Urothelium cell line (cell line): ENCODE measurements at regions not wholly inside any gene's neighbourhood (a gene's known extent, or its start where the extent isn't known, plus 50 kb on each side); places are given as distances from the start of the nearest gene placed in this dataset.

Experiments used
- DNase-seq: peaks from one replicate; pipeline ENCODE4 v3.0.0; 2011; ENCODE audit warnings: low spot score, mixed read lengths
- FAIRE-seq: peaks from 2 replicates; lab custom pipeline; 2011; peaks lifted over from hg19 to GRCh38; lab: Jason Lieb, UNC

DNA sequence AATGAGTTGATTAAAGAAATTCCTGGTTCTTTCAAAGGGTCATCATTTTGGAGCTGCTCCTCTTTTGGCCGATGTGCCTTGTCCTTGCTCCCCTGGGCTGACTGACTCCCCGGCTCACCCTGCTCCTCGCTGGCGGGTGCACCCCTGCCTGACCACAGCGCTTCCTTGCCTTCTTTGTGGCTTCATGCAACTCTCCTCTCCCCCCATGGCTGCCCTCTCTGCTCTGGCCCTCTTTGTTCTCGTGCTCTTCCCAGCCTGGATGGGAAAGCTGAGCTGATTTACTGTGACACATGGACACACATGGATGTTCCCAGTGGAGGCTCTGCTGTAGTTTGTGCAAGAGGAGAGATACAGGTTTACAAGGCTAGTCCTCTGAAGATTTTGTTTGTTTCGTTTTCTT is 234.6 kb downstream of the HAUS1 start:
- FAIRE-seq (no peak), DNase-seq (no peak)

DNA sequence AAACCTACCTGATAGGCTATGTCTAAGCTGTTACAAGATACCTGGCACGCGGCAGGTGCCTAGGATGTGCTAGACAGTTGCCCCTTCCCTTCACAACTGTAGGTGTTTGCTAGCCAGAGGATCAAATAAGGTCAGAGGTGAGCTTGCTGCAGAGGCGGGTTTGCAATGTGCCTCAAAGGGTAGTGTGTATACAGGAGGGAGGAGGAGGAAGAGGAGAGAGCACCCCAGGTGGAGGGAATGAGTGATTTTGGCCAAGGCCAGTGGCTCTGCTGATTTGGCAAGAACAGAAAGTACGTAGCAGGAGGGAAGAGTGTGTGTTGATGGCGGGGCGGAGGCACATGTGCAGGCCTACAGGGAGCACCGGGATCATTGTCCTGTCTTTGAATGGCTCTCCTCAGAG is 236.5 kb downstream of the HAUS1 start:
- no peak for FAIRE-seq
- no peak for DNase-seq

GRCh38 chr18:46341986-46342525 is 237.9 kb downstream of the HAUS1 start:
- DNase-seq (no peak), FAIRE-seq (no peak)

- FAIRE-seq (no peak), DNase-seq (no peak)
These were observed 239.3 kb downstream of the HAUS1 start for GRCh38 chr18:46343456-46343855.

GRCh38 chr18:46343931-46344372 is 239.8 kb downstream of the HAUS1 start:
- DNase-seq (peak; percentile 48), FAIRE-seq (no peak)

- FAIRE-seq (no peak), DNase-seq (no peak)
These were observed 240.4 kb downstream of the HAUS1 start for GRCh38 chr18:46344416-46345180.

DNA sequence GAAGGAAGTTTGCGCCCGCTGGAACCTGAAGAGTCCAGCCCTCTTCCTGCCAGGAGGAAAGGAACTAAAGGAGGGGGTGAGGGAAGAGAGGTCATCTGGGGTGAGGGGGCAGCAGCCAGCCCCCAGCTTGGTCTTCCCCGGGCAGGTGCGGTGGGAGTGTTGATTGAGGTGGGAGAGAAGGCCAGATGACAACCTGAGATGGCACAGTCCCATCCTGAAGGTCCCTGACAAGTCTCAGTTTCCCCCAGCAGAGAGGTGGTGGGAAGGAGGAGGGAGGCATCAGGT is 240.9 kb downstream of the HAUS1 start:
- FAIRE-seq (no peak), DNase-seq (no peak)

- no peak for DNase-seq
- FAIRE-seq, result no peak
These were observed 242.0 kb downstream of the HAUS1 start for GRCh38 chr18:46346213-46346612.

DNA sequence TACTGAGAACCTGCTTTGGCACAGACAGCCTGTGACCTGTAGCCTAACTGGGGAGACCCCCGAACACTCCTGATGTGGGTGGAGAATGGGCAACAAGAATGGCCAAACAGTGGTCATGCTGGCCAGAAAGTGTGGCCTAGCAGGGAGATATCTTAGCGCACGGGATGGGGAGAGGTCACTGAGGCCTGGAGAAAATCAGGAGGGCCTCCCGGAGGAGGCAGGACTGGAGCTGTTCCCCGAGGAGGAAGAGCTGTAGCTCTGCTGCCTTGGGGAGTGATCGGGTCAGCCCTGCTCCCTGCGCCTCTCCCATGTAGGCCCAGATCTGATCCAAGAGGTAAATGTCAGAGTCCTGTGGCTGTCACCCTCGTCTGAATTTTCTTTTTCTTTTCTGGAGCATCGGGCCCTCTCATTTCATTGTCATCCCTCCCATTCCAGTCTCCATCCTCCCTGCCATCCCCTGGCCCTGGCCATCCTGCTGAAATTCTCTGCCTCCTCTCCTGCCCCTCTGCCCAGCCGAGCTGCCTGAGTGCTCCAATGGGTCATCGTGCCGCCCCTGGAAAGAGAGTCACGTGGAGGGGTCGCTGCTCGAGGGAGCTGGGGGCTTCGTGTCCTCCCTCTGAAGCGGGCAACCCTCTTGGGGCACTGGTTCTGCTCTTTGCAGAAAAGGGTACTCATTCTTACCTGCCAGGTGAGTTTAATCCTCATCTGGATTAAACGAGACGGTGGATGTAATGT is 242.9 kb downstream of the HAUS1 start:
- no peak for FAIRE-seq
- DNase-seq, result no peak

- DNase-seq, result no peak
- no peak for FAIRE-seq
These were observed 246.5 kb downstream of the HAUS1 start for GRCh38 chr18:46350598-46351159.

DNA sequence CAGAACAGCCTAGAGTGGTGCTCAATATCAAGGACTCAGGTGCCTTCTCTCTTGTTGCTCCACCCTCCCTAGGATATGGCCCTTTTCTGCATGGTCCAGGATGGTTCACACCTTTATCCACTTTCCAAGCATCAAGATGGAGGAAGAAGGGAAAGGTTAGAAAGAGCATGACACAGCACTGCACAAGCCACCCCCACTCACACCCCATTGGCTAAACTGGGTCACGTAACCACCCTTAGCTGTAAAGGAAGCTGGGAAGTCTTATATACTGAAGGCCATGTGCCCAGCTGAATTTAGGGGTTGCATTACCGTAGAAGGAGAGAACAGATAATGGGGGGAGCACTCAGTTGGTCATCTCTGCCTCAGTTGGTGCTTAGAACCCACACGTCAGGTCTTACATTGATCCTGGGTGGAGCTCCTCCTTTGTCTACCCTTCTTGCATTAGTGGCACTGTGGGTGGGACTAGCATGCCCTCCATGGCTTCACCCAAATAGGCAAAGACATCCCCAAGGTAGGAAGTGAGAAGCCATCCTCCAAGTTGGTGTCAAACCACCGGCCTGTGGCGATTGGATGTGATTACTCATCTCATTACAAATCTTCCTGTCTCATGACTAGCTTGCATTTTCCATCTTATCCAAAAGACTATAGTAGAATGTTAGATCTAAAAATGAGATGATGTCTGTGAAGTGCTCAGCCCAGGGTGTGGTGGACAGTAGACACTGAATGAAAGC is 248.5 kb downstream of the HAUS1 start:
- no peak for FAIRE-seq
- no peak for DNase-seq

GRCh38 chr18:46353460-46353859 is 249.3 kb downstream of the HAUS1 start:
- FAIRE-seq (no peak), DNase-seq (no peak)

- DNase-seq, result no peak
- no peak for FAIRE-seq
These were observed 252.3 kb downstream of the HAUS1 start for GRCh38 chr18:46356278-46357033.

- FAIRE-seq, result no peak
- DNase-seq, result no peak
These were observed 256.0 kb downstream of the HAUS1 start for GRCh38 chr18:46360102-46360699.

- FAIRE-seq (no peak), DNase-seq (no peak)
These were observed 256.7 kb downstream of the HAUS1 start for GRCh38 chr18:46360866-46361265.

DNA sequence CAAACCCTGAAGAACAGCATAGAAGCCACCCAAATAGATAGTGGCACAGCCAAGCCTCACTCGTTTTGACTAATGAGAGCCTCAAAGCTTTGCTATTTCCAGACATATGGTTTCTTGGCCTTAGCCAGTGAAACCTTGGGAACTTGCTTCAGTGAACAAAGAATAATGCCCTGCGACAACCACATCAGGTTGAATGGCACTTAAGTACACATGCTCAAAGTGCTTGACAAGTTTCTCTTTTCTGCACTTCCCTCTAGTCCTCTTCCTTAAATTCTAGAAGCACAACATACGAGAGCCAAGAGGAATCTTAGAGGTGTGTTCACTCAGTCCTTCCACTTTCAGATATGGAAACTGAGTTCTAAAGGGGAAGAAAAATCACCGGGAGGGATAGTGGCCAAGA is 258.3 kb downstream of the HAUS1 start:
- no peak for DNase-seq
- no peak for FAIRE-seq

DNA sequence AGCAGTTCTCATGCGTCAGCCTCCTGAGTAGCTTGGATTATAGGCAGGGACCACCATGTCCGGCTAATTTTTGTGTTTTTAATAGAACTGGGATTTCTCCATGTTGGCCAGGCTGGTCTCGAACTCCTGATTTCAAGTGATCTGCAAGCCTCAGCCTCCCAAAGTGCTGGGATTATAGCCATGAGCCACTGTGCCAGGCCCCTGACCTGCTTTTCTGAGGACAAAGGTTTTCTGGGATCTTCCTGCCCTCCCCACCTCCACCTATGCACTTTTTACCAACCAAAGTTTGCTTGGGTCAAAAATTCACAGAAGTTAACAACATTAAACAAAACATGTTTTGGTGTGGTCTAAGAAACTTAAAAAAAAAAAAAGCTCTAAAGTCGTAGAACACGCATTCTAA is 259.9 kb downstream of the HAUS1 start:
- no peak for FAIRE-seq
- no peak for DNase-seq

- no peak for DNase-seq
- FAIRE-seq, result no peak
These were observed 262.0 kb downstream of the HAUS1 start for GRCh38 chr18:46366201-46366600.

DNA sequence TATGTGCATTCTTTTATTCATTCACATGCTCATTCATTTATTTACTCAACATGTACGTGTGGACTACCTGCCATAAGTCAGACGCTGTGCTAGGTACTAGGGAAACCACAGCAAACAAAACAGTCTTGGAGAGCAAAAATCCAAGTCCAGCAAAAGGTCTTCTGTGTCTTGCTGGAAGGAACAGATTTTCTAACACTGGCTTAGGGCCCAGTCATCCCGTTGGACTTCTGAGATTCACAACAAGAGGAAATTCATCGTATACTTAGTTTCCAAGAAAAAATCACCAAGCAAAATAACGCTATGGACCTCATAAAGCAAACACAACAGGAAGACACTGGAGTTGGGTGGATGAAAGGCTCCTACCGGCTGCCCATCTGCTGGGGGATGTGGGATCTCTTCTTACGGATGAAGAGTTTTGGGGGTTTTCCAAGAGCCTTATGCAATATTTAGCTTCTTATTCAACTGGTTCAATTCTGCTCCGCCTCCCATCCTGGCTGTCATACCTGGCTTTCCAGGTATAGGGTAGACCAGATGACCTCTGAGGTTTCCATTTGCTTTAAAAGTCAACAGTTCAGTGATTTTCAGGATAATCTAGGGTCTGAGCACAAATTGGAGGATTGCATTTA is 262.7 kb downstream of the HAUS1 start:
- FAIRE-seq (no peak), DNase-seq (no peak)

DNA sequence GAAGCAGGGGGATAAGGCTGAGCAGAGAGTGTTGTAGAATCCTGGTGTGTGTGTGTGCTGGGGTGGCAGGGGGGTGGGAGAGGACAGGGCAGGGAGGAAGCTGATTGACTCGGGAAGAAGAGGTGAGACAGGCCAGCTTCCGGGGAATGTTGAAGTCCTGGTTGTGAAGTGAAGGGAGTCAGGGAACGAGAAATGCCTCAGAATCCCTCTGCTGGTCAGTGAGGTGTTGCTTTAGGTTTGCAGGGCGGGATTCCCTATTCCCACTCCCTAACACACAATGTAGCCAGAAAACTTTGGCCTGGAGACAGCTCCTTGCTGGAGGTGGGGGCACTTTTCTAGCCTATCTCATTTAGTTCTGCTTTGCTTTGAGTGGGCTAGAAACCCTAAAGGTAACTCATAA is 265.1 kb downstream of the HAUS1 start:
- FAIRE-seq (no peak), DNase-seq (no peak)
